T47D (cell line): ENCODE measurements at regions not wholly inside any gene's neighbourhood (a gene's known extent, or its start where the extent isn't known, plus 50 kb on each side); places are given as distances from the start of the nearest gene placed in this dataset.

Experiments
- DNase-seq, 2 experiments: peaks; one replicate each; pipeline versions ENCODE4 v3.0.0 to v3.0.0-alpha.2; 2011 to 2012; ENCODE audit warnings: low read depth in 1 of 2, low spot score in 1 of 2
- JUND ChIP-seq: IDR thresholded peaks from 2 replicates; pipeline ENCODE4 v1.6.1; 2012; ENCODE audit warnings: low read depth
- in situ Hi-C: cut with HindIII; loops from 2 replicates; pipeline ENCODE4 v1.10.0; 2016; ENCODE audit warnings: low sequenced_read_pairs, low pct_unique_long_range_greater_than_20kb

DNA sequence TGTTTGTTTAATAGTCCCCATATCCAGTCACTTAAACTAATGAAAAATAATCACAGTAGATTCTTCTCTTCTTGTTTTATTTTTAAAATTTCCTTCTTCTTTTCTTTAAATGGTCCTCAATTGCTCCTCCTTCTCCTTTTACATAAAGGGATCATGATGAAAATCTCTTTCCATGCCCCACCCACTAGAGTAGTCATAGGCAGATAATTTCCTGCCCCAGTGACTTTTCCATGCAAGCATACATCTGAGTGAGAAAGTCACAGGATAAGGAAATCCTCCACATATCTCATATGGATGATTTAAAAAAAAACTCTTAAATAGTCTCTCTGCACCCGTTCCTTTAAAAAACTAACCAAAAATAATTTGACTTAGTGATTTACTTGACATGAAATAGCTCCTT lies 552.3 kb upstream of the SETBP1 start:
- in situ Hi-C loops: no loop called here
- DNase-seq: no peak
- no peak for TF ChIP-seq JUND

DNA sequence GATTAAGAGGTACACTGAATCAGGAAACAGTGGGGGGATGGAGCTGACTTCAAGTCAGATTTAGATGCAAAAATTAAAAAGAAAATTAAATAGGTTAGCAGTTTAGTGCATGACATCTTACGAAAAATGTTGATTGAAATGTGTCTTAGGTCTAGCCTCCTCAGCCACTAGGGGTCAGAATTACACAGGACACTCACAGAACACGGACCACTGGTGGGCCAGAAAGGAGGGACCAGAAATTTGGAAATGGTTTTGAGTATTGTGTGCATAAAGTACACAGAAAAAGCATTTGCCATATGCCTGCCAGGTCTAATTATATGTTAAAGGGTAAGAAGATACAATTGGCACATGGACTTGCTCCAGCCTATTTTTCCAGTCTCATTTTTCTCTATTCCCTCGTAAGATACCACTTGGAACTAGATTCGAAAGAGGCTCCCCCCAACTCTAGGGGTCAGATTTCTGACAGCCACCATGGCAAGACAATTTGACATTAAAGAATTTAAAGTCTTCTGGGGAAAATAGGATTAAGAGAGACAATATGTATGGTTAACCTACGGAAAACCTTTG lies 550.2 kb upstream of the SETBP1 start:
- in situ Hi-C loops: no loop called here
- peak; percentile 27 to 78 for DNase-seq
- TF ChIP-seq JUND: no peak

GRCh38 chr18:44133483-44133882 lies 547.2 kb upstream of the SETBP1 start:
- no peak for TF ChIP-seq JUND
- in situ Hi-C loops: no loop called here
- no peak for DNase-seq

DNA sequence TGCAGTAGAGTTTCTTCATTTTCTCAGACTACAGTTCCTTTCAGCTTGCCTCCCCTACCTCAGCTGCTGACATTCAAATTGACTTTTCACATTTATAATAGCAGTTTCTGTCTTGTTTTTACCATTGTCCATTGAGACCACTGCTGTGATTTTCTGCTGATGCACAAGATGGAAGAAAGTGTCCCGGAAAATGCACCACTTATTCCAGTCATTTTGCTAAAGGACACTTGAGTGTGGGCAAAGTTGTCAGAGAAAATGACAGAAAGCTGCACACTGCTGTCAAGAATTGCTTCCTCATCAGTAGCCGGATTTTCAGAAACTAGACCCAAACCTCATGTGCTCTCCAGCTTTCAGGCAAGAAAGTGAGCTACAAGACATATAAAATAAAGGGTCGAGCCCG lies 546.2 kb upstream of the SETBP1 start:
- no peak for DNase-seq
- in situ Hi-C loops: no loop called here
- TF ChIP-seq JUND: no peak

GRCh38 chr18:44135741-44136140 lies 544.9 kb upstream of the SETBP1 start:
- DNase-seq: no peak
- no peak for TF ChIP-seq JUND
- in situ Hi-C loops: no loop called here

- TF ChIP-seq JUND: no peak
- DNase-seq: no peak
- in situ Hi-C loops: no loop called here
Measured at GRCh38 chr18:44136326-44136725, 544.4 kb upstream of the SETBP1 start.

- in situ Hi-C loops: no loop called here
- no peak for TF ChIP-seq JUND
- no peak for DNase-seq
Measured at GRCh38 chr18:44143072-44143471, 537.6 kb upstream of the SETBP1 start.

DNA sequence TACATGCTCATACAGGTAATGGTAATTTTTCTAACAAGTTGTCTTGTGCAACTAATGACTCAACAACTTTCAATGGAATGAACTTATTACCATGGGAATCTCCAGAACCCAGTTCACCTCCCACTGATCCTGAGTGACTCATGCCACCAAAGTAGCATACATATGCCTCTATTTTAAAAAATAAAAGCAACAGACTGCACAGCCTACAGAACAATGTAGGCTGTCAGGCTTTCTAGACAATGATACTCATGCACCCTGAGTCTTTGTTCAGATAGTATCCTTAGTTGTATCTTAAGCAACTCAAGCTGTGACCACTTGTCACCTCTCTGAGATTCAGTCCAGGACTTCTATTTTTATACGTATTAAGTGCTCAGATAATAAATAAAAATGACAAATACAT lies 531.0 kb upstream of the SETBP1 start:
- no peak for DNase-seq
- in situ Hi-C loops: no loop called here
- no peak for TF ChIP-seq JUND

DNA sequence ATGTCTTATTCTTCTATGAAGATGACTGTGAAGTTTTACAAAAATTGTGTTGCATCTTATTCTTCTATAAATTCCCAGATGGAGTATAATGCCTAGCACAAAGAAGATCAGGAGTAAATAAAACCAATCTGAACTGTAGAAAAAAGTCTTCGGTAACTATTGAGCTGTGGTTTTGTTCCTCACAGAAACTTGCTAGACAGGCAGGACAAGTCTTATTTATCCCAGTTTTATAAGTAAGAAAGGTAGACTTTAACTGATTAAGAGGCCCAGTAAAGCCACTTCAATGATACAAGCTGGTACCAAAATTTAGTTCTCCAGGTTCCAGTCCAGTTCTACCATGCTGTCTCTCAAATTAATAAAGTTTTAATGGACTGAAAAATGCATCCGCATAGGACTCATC lies 526.7 kb upstream of the SETBP1 start:
- TF ChIP-seq JUND: no peak
- in situ Hi-C loops: no loop called here
- peak in 1 of 2 experiments; percentile 55 for DNase-seq

GRCh38 chr18:44156126-44156525 lies 524.6 kb upstream of the SETBP1 start:
- no peak for DNase-seq
- no peak for TF ChIP-seq JUND
- in situ Hi-C loops: no loop called here

- no peak for DNase-seq
- TF ChIP-seq JUND: no peak
- in situ Hi-C loops: no loop called here
Measured at GRCh38 chr18:44156776-44157335, 523.8 kb upstream of the SETBP1 start.

- peak in 1 of 2 experiments; percentile 21 for DNase-seq
- in situ Hi-C loops: no loop called here
- TF ChIP-seq JUND: no peak
Measured at GRCh38 chr18:44170208-44170880, 510.3 kb upstream of the SETBP1 start.

GRCh38 chr18:44171301-44171700 lies 509.4 kb upstream of the SETBP1 start:
- in situ Hi-C loops: no loop called here
- TF ChIP-seq JUND: no peak
- no peak for DNase-seq
